AG20443 (cell line): ENCODE measurements at regions not wholly inside any gene's neighbourhood (a gene's known extent, or its start where the extent isn't known, plus 50 kb on each side); places are given as distances from the start of the nearest gene placed in this dataset.

Experiments used
- DNase-seq: peaks from one replicate; pipeline ENCODE4 v3.0.0; 2012; ENCODE audit warnings: low spot score, mixed read lengths

DNA sequence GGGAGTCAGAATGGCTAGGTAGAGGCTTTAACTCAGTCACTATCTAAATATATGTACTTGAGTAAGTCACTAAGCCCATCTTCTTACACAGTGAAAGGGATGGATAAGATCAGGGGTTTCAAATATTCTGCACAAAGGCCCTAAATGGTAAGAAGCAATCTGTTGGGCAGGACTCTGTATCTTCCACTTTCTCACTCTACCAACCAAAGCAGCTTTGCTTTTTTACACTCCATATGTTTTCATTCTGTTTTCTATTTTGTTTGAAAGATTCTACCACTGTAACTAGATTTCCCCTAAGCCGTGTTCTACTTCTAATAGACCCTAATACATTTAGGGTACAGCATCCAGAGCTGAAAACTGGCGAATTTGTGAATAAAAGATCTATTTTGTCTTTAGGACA, 477.5 kb upstream of the NMUR2 start:
- no peak for DNase-seq

- DNase-seq: no peak
Measured at GRCh38 chr5:152883066-152883775, 478.1 kb upstream of the NMUR2 start.

GRCh38 chr5:152884006-152884405, 478.9 kb upstream of the NMUR2 start:
- no peak for DNase-seq

- no peak for DNase-seq
Measured at GRCh38 chr5:152900332-152900731, 495.3 kb upstream of the NMUR2 start.

DNA sequence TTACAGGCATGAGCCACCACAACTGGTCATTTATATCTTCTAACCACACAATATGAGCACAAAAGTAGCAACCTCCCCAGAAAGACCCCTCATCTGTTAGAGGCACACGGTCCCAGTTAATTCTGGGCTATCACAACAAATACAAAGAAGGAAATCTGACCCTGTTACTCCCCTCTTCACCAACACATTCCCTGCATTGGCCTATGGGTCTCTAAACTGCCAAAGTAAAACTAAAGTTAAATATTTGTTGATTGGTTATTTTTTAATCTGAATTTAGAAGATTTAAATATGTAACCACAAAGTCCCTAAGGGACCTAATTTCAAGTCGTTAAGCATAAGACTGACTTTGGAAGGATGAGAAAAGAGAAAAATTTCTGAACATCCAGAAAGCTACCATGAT, 496.7 kb upstream of the NMUR2 start:
- DNase-seq: no peak

DNA sequence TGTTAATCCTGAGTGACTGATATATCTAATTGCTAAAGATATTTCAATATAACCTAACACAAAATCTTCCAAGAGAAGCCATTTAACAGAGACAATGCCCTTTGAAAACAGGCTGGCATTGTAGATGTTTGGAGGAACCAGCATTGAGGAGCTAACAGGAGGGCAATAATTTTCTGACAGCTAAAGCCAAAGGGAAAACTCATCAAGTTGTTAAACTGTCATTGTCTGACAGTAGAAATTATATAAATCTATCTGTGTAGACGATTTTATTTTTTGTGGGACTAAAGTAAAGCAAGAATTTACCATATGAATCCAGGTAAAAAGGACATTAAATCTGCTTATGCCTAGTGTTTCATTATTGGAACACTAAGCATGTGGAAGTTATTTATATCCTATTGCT, 500.2 kb upstream of the NMUR2 start:
- no peak for DNase-seq

- DNase-seq: no peak
Measured at GRCh38 chr5:152907488-152908245, 502.6 kb upstream of the NMUR2 start.

DNA sequence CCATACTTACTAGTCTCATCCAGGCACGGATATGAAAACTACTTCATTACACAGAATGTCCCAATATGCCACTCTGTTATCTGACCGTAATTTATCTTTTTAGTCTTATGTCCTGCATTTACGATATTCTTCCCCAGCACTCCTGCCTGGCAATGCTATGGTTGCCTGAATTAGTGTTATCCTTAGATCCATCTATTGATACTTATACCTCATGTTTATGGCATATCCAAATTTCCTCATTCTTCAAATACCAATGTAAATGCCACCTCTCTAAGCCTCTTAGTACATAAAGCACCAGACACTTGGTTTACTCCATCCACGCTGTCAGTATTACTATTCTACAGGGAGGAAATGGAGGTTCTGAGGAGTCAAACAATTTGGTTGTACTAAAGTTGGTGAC, 507.8 kb upstream of the NMUR2 start:
- no peak for DNase-seq

DNA sequence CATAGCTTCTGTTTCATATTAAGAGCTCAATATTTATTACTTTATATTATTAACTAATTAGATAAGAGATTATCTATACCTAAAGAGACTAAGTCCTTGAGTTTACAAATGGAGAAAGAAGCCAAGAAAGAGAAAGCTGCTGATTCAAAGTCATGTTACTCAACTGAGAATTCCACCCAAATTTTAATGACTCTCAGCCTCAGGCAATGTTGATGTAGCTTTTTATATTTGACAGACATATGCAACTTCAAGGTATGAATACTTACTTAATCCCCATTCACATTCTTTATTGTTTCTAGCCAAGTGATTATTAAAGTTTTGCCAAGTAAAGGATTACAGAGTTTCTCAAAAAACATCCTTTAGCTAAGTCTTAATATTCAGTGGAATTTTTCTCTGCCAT, 527.5 kb upstream of the NMUR2 start:
- DNase-seq: no peak

GRCh38 chr5:152933056-152933455, 528.0 kb upstream of the NMUR2 start:
- no peak for DNase-seq

GRCh38 chr5:152938630-152939029, 533.6 kb upstream of the NMUR2 start:
- no peak for DNase-seq

- no peak for DNase-seq
Measured at GRCh38 chr5:152942633-152943336, 537.7 kb upstream of the NMUR2 start.

DNA sequence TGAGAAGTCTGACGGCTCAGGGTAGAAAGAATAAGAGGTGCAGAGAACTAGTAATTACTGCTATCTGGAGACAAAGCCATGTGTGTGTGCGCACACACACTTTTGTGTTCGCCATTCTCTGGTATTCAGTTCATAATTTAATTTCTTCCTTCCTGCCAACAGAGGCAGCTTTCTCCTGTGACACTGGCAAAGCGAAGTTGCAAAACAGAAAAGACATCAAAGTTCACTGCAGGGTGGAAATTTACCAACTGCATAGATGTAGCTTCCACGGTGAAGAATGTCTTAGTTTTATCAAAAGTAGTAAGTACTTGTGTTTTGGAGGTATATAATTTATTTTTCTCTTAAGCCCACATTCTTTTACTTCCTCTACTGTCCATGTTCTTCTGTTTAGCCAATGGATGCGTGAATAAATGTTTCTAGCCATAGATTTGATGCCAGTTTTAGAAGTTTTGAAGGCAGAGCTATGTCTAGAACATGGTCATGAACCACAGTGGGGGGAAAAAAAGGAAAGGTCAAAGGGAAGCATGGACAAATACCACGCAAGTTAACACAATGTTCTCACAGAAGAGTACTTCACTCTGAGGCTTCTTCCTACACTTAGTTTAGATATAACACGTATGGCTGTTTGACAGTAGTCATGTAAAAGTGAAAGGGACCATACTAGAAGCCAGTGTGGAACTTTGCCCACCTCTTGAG, 536.5 kb upstream of the GRIA1 start:
- DNase-seq: no peak

- DNase-seq: no peak
Measured at GRCh38 chr5:152956943-152957613, 533.4 kb upstream of the GRIA1 start.

DNA sequence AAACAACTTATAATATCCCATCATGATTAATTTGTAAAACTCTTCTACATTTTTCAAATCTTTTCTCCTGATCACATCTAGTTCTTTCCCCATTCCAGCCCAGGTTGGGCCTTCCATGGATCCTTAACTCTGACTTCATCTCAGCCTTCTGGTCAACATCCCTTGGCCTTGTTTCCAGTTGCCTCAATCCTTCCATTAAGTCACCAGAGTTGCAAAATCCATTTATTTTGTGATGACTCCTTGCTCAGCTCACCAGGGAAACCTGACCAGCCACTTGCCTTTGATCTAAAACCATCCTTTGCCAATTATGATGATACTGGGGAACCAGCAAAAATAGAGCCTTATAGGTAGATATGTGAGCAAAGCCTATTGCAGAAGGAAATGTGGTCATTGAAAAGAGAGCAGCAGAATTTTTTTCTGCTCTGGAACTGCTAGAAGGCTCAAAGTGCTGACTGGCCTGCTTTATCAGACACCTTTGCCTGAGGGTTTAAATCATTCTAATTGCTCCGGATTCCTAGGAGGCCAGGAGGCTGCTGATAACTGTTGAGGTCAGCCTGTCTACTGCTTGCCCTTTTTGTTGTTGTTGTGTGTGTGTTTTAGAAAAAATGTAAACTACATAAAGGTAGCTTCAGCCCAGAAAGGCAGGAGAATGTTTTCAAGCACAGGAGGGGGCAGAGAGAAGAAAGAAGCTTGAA, 512.2 kb upstream of the GRIA1 start:
- no peak for DNase-seq

GRCh38 chr5:152987131-152987530, 503.3 kb upstream of the GRIA1 start:
- DNase-seq: no peak

GRCh38 chr5:152990217-152990616, 500.3 kb upstream of the GRIA1 start:
- DNase-seq: no peak

DNA sequence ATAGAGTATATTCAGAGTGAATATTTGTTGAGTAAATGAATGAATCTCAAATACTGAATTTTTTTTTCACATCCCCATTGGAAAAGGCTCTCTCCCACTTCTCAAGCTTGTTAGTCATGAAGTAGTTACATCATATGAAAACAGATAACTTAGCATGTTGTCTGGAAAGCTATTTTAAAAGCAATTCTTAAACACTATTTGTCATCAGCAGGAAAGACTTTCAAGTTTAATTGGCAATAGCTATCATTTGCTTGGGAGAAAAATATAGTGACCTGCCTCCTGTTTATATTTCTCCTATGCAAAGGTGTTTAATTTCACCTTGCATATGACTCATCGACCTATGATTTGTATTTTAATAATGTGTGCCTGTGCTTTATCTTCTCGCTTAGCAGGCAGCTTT, 499.8 kb upstream of the GRIA1 start:
- DNase-seq: no peak

GRCh38 chr5:152994033-152994680, 496.3 kb upstream of the GRIA1 start:
- no peak for DNase-seq

DNA sequence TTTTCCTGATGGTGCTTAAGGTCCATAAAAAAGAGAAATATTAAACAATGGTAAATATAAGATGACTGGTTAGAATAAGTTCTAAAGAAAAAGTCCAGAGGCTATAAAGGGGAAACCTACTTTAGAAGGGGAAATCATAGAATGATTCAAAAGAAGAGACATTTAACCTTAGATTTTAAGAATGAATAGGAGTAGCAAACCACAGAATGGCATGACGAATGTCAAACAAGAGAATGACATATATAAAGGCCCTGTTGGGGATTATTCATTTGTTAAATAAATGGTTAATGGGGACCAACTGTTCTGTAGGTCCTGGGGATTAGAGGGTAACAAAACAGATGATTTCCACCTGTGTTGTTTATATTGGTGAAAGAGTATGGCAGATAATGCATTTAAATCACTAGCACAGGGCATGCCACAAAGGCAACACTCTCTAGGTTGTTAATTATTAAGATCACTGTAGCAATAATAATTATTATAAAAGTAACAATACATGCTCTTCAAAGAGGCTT, 495.2 kb upstream of the GRIA1 start:
- DNase-seq: no peak

DNA sequence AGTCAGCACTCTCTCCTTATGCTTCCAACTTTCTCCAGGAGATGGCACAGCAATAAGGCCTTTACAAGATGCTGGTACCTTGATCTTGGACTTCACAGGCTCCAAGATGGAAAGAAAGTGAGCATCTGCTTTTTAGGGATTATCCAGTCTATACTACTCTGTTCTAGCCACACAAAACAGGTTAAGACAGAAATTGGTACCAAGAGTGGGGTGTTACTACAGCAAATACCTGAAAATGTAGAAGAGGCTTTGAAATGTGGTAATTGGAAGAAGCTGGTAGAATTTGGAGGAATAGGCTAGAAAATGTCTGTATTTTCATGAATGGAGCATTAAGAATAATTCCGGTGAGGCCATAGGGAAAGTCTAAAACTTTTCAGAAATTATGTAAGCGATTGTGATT, 484.8 kb upstream of the GRIA1 start:
- DNase-seq: no peak
